Prostate gland (tissue), 2 donors: ENCODE measurements at regions not wholly inside any gene's neighbourhood (a gene's known extent, or its start where the extent isn't known, plus 50 kb on each side); places are given as distances from the start of the nearest gene placed in this dataset.

Experiments used
- POLR2A ChIP-seq: fragments of 450-650 bp; IDR thresholded peaks from one replicate; pipeline ENCODE4 v1.6.1; 2016; ENCODE audit warnings: antibody characterized with exemption, mild to moderate bottlenecking
- POLR2AphosphoS5 ChIP-seq: sonication (generic); formaldehyde crosslinking; IDR thresholded peaks from one replicate; pipeline ENCODE4 v1.6.1; 2017; ENCODE audit warnings: antibody characterized with exemption
- TF ChIP-seq, protein P1 (sequence below), 4 experiments: fragments of 200-600 bp in 2 of 4; fragments of 450-650 bp in 2 of 4; sonication (generic) in 2 of 4; IDR thresholded peaks; 1 replicate in 3 of 4; 2 replicates in 1 of 4; pipeline ENCODE4 v1.5.1; 2016 to 2019; ENCODE audit warnings: antibody characterized with exemption in 4 of 4, mild to moderate bottlenecking in 2 of 4, moderate library complexity in 2 of 4

DNA sequence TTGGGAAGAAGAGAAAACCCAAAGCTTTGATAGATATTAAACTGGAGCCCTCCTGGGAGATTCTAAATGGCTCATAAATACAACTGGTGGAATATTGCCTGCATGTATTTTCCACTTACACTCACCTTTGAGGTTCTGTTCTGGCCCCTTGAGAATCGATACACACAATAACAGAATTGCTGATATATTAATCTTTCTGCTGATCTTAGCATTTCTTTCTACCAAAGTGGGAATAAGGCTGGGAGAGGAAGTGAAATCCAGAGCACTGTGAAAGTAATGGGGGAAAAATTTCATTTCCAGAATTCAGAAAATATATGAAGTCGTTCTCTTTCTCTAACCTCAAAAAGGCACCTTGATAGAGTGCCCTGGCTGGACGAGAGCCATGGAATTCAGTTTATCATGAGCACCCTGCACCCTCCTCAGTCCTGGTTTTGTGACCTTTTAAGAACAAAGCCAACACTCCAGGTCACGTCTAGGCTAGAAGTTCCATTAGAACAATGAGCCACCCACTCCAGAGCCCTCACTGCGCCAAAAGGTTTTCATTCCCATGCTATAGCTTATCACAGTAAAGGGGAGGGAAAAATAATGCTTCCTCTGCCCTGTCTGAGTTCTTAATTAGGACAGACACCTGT, 244.5 kb downstream of the CD83 start:
- TF ChIP-seq, protein P1, sequence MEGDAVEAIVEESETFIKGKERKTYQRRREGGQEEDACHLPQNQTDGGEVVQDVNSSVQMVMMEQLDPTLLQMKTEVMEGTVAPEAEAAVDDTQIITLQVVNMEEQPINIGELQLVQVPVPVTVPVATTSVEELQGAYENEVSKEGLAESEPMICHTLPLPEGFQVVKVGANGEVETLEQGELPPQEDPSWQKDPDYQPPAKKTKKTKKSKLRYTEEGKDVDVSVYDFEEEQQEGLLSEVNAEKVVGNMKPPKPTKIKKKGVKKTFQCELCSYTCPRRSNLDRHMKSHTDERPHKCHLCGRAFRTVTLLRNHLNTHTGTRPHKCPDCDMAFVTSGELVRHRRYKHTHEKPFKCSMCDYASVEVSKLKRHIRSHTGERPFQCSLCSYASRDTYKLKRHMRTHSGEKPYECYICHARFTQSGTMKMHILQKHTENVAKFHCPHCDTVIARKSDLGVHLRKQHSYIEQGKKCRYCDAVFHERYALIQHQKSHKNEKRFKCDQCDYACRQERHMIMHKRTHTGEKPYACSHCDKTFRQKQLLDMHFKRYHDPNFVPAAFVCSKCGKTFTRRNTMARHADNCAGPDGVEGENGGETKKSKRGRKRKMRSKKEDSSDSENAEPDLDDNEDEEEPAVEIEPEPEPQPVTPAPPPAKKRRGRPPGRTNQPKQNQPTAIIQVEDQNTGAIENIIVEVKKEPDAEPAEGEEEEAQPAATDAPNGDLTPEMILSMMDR (IDR thresholded peaks at IDR 0.05) = no peak
- no peak for TF ChIP-seq POLR2A
- no peak for TF ChIP-seq POLR2AphosphoS5
